Right lobe of liver (tissue), 4 donors: ENCODE measurements at regions not wholly inside any gene's neighbourhood (a gene's known extent, or its start where the extent isn't known, plus 50 kb on each side); places are given as distances from the start of the nearest gene placed in this dataset.

ENCODE experiments used
- POLR2A ChIP-seq: fragments of 450-650 bp; IDR thresholded peaks from one replicate; pipeline ENCODE4 v1.6.1; 2017; ENCODE audit warnings: antibody characterized with exemption, mild to moderate bottlenecking
- TF ChIP-seq, protein P1 (sequence below), 4 donors: fragments of 200-600 bp in 3 of 4; fragments of 450-650 bp in 1 of 4; IDR thresholded peaks; one replicate each; pipeline versions ENCODE4 v1.5.1 to v1.8.0; 2016 to 2022; ENCODE audit warnings: antibody characterized with exemption in 4 of 4, mild to moderate bottlenecking in 2 of 4
- donor health status: DM: no; HTN: no; CAD: no.
- donor health status: DM: no; HTN: no; CAD: no.
- donor health status: DM: no; HTN: yes; CAD: no.

DNA sequence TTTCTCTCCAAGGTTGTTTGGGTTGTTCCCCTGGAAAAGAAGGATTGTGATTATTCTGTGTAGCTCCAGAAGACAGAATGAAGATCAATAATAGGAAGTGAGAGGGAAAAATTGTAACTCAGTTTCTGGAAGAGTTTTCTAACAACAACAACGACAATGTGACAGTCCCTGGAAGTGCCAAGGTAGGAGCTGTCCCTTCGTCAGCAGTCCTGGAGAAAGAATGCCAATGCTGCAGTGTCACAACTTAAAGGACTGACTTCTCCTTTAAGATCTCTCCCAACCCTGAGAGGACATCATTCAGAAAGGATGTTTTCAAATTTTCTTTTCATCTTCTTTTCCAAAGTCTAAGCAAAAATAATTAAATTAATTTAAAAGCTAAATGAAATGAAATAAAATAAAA is 136.4 kb upstream of the GAP43 start:
- TF ChIP-seq, protein P1, sequence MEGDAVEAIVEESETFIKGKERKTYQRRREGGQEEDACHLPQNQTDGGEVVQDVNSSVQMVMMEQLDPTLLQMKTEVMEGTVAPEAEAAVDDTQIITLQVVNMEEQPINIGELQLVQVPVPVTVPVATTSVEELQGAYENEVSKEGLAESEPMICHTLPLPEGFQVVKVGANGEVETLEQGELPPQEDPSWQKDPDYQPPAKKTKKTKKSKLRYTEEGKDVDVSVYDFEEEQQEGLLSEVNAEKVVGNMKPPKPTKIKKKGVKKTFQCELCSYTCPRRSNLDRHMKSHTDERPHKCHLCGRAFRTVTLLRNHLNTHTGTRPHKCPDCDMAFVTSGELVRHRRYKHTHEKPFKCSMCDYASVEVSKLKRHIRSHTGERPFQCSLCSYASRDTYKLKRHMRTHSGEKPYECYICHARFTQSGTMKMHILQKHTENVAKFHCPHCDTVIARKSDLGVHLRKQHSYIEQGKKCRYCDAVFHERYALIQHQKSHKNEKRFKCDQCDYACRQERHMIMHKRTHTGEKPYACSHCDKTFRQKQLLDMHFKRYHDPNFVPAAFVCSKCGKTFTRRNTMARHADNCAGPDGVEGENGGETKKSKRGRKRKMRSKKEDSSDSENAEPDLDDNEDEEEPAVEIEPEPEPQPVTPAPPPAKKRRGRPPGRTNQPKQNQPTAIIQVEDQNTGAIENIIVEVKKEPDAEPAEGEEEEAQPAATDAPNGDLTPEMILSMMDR (IDR thresholded peaks at IDR 0.05) = no peak
- no peak for TF ChIP-seq POLR2A
